ENCODE measurements at regions not wholly inside any gene's neighbourhood (a gene's known extent, or its start where the extent isn't known, plus 50 kb on each side); places are given as distances from the start of the nearest gene placed in this dataset.

GRCh38 chr18:6621437-6621836 is 108.1 kb upstream of the ARHGAP28 start:
- H3K4me1 Mint-ChIP-seq (ENCODE audit: unreplicated experiment) = no peaks in the 10 kb centered on the region
- no peaks in the 10 kb centered on the region for H3K9me3 Mint-ChIP-seq (ENCODE audit: unreplicated experiment)
- H3K27me3 Mint-ChIP-seq (ENCODE audit: unreplicated experiment) = no peaks in the 10 kb centered on the region
- no peak for TF ChIP-seq CTCF (IDR thresholded peaks at IDR 0.05; ENCODE audit: unreplicated experiment)
- no peak overlapping the region for H3K27ac Mint-ChIP-seq (ENCODE audit: unreplicated experiment)
- no peaks in the 10 kb centered on the region for H3K36me3 Mint-ChIP-seq (ENCODE audit: low read depth, unreplicated experiment)
- H3K4me3 Mint-ChIP-seq (ENCODE audit: unreplicated experiment) = no peak overlapping the region
- DNase-seq (ENCODE audit: low spot score) = no peak

- Mint-ChIP-seq H3K27me3 (ENCODE audit: unreplicated experiment) (no peaks in the 10 kb centered on the region), H3K4me3 (ENCODE audit: unreplicated experiment) (no peak overlapping the region), H3K27ac (ENCODE audit: unreplicated experiment) (no peak overlapping the region), H3K4me1 (ENCODE audit: unreplicated experiment) (no peaks in the 10 kb centered on the region), H3K36me3 (ENCODE audit: low read depth, unreplicated experiment) (no peaks in the 10 kb centered on the region), H3K9me3 (ENCODE audit: unreplicated experiment) (no peaks in the 10 kb centered on the region)
- TF ChIP-seq CTCF (IDR thresholded peaks at IDR 0.05; ENCODE audit: unreplicated experiment) = no peak
- no peak for DNase-seq (ENCODE audit: low spot score)
Observed at GRCh38 chr18:6623278-6623677, 106.2 kb upstream of the ARHGAP28 start.

- Mint-ChIP-seq H3K4me3 (ENCODE audit: unreplicated experiment) (no peak overlapping the region), H3K4me1 (ENCODE audit: unreplicated experiment) (no peaks in the 10 kb centered on the region), H3K27ac (ENCODE audit: unreplicated experiment) (no peak overlapping the region), H3K9me3 (ENCODE audit: unreplicated experiment) (no peaks in the 10 kb centered on the region), H3K27me3 (ENCODE audit: unreplicated experiment) (no peaks in the 10 kb centered on the region), H3K36me3 (ENCODE audit: low read depth, unreplicated experiment) (no peaks in the 10 kb centered on the region)
- TF ChIP-seq CTCF (IDR thresholded peaks at IDR 0.05; ENCODE audit: unreplicated experiment) = no peak
- DNase-seq (ENCODE audit: low spot score) = no peak
Observed at GRCh38 chr18:6624271-6624660, 105.2 kb upstream of the ARHGAP28 start.

GRCh38 chr18:6624661-6625311 is 104.7 kb upstream of the ARHGAP28 start:
- H3K27ac Mint-ChIP-seq (ENCODE audit: unreplicated experiment) = no peak overlapping the region
- H3K9me3 Mint-ChIP-seq (ENCODE audit: unreplicated experiment) = no peaks in the 10 kb centered on the region
- H3K27me3 Mint-ChIP-seq (ENCODE audit: unreplicated experiment) = no peaks in the 10 kb centered on the region

More at GRCh38 chr18:6624661-6625311, 104.7 kb upstream of the ARHGAP28 start:
- H3K4me3 Mint-ChIP-seq (ENCODE audit: unreplicated experiment) = no peak overlapping the region
- TF ChIP-seq CTCF (IDR thresholded peaks at IDR 0.05; ENCODE audit: unreplicated experiment) = no peak
- DNase-seq (ENCODE audit: low spot score) = no peak
- H3K4me1 Mint-ChIP-seq (ENCODE audit: unreplicated experiment) = no peaks in the 10 kb centered on the region
- H3K36me3 Mint-ChIP-seq (ENCODE audit: low read depth, unreplicated experiment) = no peaks in the 10 kb centered on the region
